Hepatocyte (in vitro differentiated cells): ENCODE measurements at regions not wholly inside any gene's neighbourhood (a gene's known extent, or its start where the extent isn't known, plus 50 kb on each side); places are given as distances from the start of the nearest gene placed in this dataset.

Experiments
- DNase-seq: peaks from one replicate; pipeline ENCODE4 v3.0.0-alpha.2; 2016; ENCODE audit warnings: low spot score
- H2AFZ ChIP-seq: fragments of 200-600 bp; sonication (generic); 2 replicates; pipeline ENCODE4 v1.6.0; 2016; ENCODE audit warnings: antibody characterized with exemption, mild to moderate bottlenecking
- H3K27ac ChIP-seq: fragments of 200-600 bp; sonication (generic); 2 replicates; pipeline ENCODE4 v1.5.1; 2016; ENCODE audit warnings: mild to moderate bottlenecking
- H3K27me3 ChIP-seq: fragments of 200-600 bp; sonication (generic); 2 replicates; pipeline ENCODE4 v1.6.1; 2016
- H3K36me3 ChIP-seq: fragments of 200-600 bp; sonication (generic); replicated peaks from 2 replicates; pipeline ENCODE4 v1.5.1; 2016; ENCODE audit warnings: low read depth; ENCODE audit not compliant: insufficient read depth
- H3K4me1 ChIP-seq: fragments of 200-600 bp; sonication (generic); 2 replicates; pipeline ENCODE4 v1.5.1; 2016; ENCODE audit warnings: mild to moderate bottlenecking, moderate library complexity; ENCODE audit not compliant: insufficient read depth
- H3K4me2 ChIP-seq: fragments of 200-600 bp; sonication (generic); 2 replicates; pipeline ENCODE4 v1.6.0; 2016
- H3K4me3 ChIP-seq: fragments of 200-600 bp; sonication (generic); 2 replicates; pipeline ENCODE4 v1.5.1; 2016; ENCODE audit warnings: mild to moderate bottlenecking
- H3K79me2 ChIP-seq: fragments of 200-600 bp; sonication (generic); 2 replicates; pipeline ENCODE4 v1.6.0; 2017; ENCODE audit warnings: mild to moderate bottlenecking
- H3K9me2 ChIP-seq: fragments of 200-600 bp; sonication (generic); replicated peaks from 2 replicates; pipeline ENCODE4 v1.6.0; 2017; ENCODE audit warnings: mild to moderate bottlenecking; ENCODE audit not compliant: insufficient read depth
- H3K9me3 ChIP-seq: fragments of 200-600 bp; sonication (generic); 2 replicates; pipeline ENCODE4 v1.5.1; 2016; ENCODE audit warnings: low read depth, mild to moderate bottlenecking
- H4K20me1 ChIP-seq: fragments of 200-600 bp; sonication (generic); 2 replicates; pipeline ENCODE4 v1.6.0; 2016; ENCODE audit warnings: mild to moderate bottlenecking; ENCODE audit not compliant: insufficient read depth, poor library complexity, severe bottlenecking
- EZH2 ChIP-seq: fragments of 200-600 bp; sonication (generic); IDR thresholded peaks from 2 replicates; pipeline ENCODE4 v1.6.1; 2016; ENCODE audit warnings: antibody characterized with exemption, mild to moderate bottlenecking, borderline replicate concordance
- EZH2phosphoT487 ChIP-seq: fragments of 200-600 bp; sonication (generic); IDR thresholded peaks from one replicate; pipeline ENCODE4 v1.6.1; 2018; ENCODE audit warnings: antibody characterized with exemption, mild to moderate bottlenecking, low read depth, moderate library complexity; ENCODE audit not compliant: unreplicated experiment, severe bottlenecking
- WGBS: methylation state at CpG from one replicate; pipeline ENCODE4 v1.1.6; 2016; ENCODE audit warnings: low lambda C conversion rate; ENCODE audit errors: missing lambda C conversion rate; 5-methylcytosine and 5-hydroxymethylcytosine counted together
- TF ChIP-seq, protein P1 (sequence below): fragments of 200-600 bp; sonication (generic); IDR thresholded peaks from 2 replicates; pipeline ENCODE4 v1.5.1; 2016; ENCODE audit warnings: antibody characterized with exemption, mild to moderate bottlenecking; ENCODE audit not compliant: poor library complexity

DNA sequence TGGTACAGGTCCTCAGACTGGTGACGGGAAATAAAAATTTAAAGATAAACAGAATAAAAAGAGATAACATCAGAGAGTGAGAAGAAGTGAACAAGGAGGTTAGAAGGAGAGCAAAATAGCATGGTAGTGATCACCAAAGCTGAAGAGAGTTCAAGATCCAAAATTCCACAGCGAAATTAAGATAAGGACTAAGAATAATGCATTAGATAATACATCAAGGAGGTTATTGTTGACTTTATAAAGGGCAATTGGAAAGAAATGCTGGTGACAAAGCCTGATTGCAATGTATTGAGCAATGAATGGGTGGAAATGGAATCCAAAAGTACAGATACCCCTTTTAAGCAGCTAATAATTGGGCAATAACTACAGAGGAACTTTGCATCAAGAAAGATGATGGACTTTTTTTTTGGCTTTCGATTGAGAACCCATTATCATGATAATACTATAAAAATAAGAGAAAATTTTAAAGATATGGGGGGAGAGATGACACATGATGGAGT, 101.6 kb upstream of the MAP9 start:
- TF ChIP-seq EZH2phosphoT487 (no peak), EZH2 (no peak)
- TF ChIP-seq, protein P1, sequence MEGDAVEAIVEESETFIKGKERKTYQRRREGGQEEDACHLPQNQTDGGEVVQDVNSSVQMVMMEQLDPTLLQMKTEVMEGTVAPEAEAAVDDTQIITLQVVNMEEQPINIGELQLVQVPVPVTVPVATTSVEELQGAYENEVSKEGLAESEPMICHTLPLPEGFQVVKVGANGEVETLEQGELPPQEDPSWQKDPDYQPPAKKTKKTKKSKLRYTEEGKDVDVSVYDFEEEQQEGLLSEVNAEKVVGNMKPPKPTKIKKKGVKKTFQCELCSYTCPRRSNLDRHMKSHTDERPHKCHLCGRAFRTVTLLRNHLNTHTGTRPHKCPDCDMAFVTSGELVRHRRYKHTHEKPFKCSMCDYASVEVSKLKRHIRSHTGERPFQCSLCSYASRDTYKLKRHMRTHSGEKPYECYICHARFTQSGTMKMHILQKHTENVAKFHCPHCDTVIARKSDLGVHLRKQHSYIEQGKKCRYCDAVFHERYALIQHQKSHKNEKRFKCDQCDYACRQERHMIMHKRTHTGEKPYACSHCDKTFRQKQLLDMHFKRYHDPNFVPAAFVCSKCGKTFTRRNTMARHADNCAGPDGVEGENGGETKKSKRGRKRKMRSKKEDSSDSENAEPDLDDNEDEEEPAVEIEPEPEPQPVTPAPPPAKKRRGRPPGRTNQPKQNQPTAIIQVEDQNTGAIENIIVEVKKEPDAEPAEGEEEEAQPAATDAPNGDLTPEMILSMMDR: no peak
- Histone ChIP-seq H3K4me1 (no peaks in the 10 kb centered on the region), H3K4me3 (no peak overlapping the region), H3K79me2 (no peaks in the 10 kb centered on the region), H3K9me3 (no peaks in the 10 kb centered on the region), H3K9me2 (no peaks in the 10 kb centered on the region), H3K27ac (no peak overlapping the region), H3K4me2 (no peak overlapping the region), H4K20me1 (no peaks in the 10 kb centered on the region), H3K27me3 (no peaks in the 10 kb centered on the region), H2AFZ (no peak overlapping the region), H3K36me3 (no peaks in the 10 kb centered on the region)
- WGBS: 92% methylated on average over 3 of the region's 3 CpGs
- no peak for DNase-seq

DNA sequence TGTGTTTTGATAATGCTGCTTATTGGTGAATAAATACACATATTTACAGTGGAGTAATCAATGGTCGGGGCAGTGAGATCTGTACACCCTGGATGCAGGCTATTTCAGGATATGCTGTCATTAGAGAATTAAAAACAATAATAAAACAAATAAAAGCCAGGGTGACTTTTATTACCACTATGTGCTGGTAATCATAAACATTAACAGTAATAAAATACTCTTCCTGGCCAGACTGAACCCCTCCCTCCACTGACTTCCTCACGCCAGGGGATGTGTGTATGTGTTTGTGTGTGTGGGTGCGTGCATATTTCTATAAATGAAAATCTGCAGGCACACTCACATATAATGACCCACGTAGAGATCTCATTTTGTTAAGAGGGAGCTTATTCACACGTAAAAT, 98.0 kb upstream of the MAP9 start:
- Histone ChIP-seq H3K9me2 (no peaks in the 10 kb centered on the region), H3K4me3 (no peak overlapping the region), H3K36me3 (no peaks in the 10 kb centered on the region), H3K79me2 (no peaks in the 10 kb centered on the region), H3K27me3 (no peaks in the 10 kb centered on the region), H3K4me1 (no peaks in the 10 kb centered on the region), H4K20me1 (no peaks in the 10 kb centered on the region), H3K27ac (no peak overlapping the region), H3K4me2 (no peak overlapping the region), H2AFZ (no peak overlapping the region), H3K9me3 (no peaks in the 10 kb centered on the region)
- no peak for DNase-seq
- TF ChIP-seq EZH2phosphoT487 (no peak), EZH2 (no peak)
- TF ChIP-seq, protein P1: no peak
- WGBS: 86% methylated on average over 5 of the region's 5 CpGs

DNA sequence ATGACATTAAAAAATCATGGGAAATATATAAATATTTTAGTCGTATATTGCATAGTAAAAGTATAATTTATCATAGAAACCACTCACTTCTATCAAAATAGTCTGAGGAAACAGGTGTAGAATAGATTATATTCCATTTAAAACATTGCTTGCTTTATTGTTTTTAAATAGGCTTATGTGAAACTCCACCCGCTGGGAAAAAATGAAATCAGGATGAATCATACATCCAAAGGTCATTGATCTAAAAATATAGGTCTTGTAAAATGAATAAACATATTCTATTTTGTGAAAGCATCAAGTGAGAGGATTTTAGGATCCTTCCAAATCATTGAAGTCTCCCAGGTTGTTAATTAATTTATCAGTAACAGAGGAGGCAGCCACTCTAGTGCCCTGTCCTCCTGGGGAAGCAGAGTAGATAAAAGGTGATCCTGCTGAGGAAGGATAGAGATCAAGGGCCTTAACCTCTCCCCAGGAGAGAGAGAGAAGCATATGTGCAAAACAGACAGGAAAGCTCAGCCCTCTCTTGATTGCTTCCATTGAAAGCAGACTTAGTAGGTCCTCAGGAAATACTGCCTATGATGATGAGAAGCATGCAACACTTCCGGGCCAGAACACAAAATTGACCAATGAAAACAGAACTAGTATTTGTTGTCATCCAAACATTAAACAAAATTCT, 96.8 kb upstream of the MAP9 start:
- H4K20me1 ChIP-seq: no peaks in the 10 kb centered on the region
- H3K27ac ChIP-seq: no peak overlapping the region
- WGBS: 80% methylated on average over 3 of the region's 3 CpGs
- H3K27me3 ChIP-seq: no peaks in the 10 kb centered on the region
- H3K79me2 ChIP-seq: no peaks in the 10 kb centered on the region
- H3K4me1 ChIP-seq: no peaks in the 10 kb centered on the region
- H3K4me2 ChIP-seq: no peak overlapping the region
- H2AFZ ChIP-seq: no peak overlapping the region
- no peaks in the 10 kb centered on the region for H3K9me2 ChIP-seq
- H3K36me3 ChIP-seq: no peaks in the 10 kb centered on the region
- DNase-seq: no peak
- no peak overlapping the region for H3K4me3 ChIP-seq
- TF ChIP-seq EZH2phosphoT487 (no peak), EZH2 (no peak)
- TF ChIP-seq, protein P1: no peak
- no peaks in the 10 kb centered on the region for H3K9me3 ChIP-seq
